ENCODE measurements at regions not wholly inside any gene's neighbourhood (a gene's known extent, or its start where the extent isn't known, plus 50 kb on each side); places are given as distances from the start of the nearest gene placed in this dataset.
A peak's percentile ranks its signal among the peaks of the same experiment; 100 is the strongest.

- TF ChIP-seq ZNF292 (tag by site-specific recombination; IDR thresholded peaks at IDR 0.05; ENCODE audit: borderline replicate concordance, low read depth) (no peak), ZNF555 (tag by site-specific recombination; conservative IDR thresholded peaks at IDR 0.05) (no peak)
Measured at GRCh38 chr2:155218292-155218924, 519.9 kb downstream of the KCNJ3 start (continued).

DNA sequence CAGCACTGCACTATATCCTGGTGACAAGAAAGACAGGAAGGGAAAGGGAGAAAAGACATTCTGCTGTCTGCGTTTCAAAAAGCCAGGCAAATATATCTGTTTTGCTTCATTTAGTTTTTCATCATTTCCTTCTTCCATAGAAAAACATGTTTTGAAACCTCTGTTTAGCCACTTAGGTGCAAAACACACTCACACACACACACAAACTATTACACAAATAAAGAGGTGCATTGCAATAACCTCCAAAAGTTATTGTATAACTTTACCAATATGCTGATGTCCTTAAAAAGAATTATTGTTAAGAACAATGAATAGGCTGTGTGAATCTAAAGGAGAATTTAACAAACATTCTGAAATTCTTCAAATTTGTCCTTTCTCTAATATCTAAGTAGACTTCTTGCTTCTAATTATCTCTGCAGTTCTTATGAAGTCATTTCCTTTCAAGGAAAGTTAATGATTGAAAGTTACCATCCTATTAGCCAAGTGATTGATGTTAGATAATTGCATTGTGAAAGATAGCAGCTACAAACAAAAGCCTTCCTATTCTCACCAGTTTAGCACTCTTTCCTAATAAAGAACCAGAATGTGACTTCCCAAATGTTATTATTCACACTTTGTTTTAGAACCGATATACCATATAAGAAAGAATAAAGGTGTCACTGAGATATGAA is 516.7 kb downstream of the KCNJ3 start:
- Histone ChIP-seq H3K4me3 (ENCODE audit: low read depth, low read length) (no peak overlapping the region), H3K9me3 (ENCODE audit: control insufficient read depth, insufficient read depth, low read depth, low read length) (no peaks in the 10 kb centered on the region), H3K36me3 (ENCODE audit: control insufficient read depth in 2 of 2, insufficient read depth in 1 of 2, low read length in 2 of 2) (no peaks in the 10 kb centered on the region), H3K4me1 (ENCODE audit: control insufficient read depth, insufficient read depth, low read length) (no peaks in the 10 kb centered on the region), H3K27ac (ENCODE audit: extremely low read depth, low read depth, low read length) (no peak overlapping the region)
- TF ChIP-seq ZNF302 (tag by site-specific recombination; IDR thresholded peaks at IDR 0.05; ENCODE audit: low read depth): no peak
- no peak for TF ChIP-seq ZFP37 (tag by site-specific recombination; IDR thresholded peaks at IDR 0.05)
- TF ChIP-seq SP3 (tag by site-specific recombination; IDR thresholded peaks at IDR 0.05): no peak
- TF ChIP-seq ZNF2 (tag by site-specific recombination; IDR thresholded peaks at IDR 0.05): no peak
- TF ChIP-seq ZNF555 (tag by site-specific recombination; conservative IDR thresholded peaks at IDR 0.05): no peak
- TF ChIP-seq ZIC2 (tag by site-specific recombination; IDR thresholded peaks at IDR 0.05): no peak
- ChIA-PET CTCF (no interaction called here), POLR2A (no interaction called here)

DNA sequence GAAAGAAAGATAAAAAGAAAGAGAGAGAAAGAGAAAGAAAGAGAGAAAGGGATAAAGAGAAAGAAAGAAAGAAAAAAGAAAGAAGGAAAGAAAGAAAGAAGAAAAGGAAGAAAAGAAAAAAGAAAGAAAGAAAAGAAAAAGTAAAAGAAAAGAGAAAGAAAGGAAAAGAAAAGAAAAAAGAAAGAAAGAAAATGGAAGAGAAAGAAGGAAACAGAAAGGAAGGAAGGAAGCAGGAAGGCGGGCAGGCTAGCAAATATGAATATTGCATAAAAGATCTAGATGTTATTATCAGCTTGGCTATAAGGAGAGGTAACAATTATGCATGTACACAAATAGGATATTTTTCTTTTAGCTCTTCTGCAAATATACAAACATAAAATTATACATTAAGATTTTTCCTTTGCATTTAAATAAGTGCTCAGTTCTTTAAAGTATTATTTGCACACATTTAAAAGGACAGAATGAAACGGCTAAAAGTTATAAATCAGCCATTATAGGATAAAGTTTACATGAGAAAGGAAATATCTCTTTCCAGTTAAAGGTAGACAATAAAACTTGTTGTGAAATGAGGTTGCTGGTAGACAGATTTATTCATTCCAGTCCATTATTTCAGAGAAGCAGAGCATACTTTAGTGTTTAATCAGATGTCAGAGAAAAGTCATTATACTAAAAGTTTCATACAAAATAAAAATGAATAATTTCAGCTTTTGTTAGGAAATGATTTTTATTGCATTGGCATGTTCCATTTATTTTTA is 511.4 kb downstream of the KCNJ3 start:
- Histone ChIP-seq H3K4me3 (ENCODE audit: low read depth, low read length) (no peak overlapping the region), H3K27ac (ENCODE audit: extremely low read depth, low read depth, low read length) (no peak overlapping the region), H3K36me3 (ENCODE audit: control insufficient read depth in 2 of 2, insufficient read depth in 1 of 2, low read length in 2 of 2) (no peaks in the 10 kb centered on the region), H3K4me1 (ENCODE audit: control insufficient read depth, insufficient read depth, low read length) (no peaks in the 10 kb centered on the region), H3K9me3 (ENCODE audit: control insufficient read depth, insufficient read depth, low read depth, low read length) (no peaks in the 10 kb centered on the region)
- TF ChIP-seq ZNF645 (tag by site-specific recombination; IDR thresholded peaks at IDR 0.05) (no peak), PRDM1 (tag by site-specific recombination; IDR thresholded peaks at IDR 0.05) (peak; percentile 29; the same call in 1 of the 2 replicates), KLF9 (tag by site-specific recombination; IDR thresholded peaks at IDR 0.05; ENCODE audit: low read depth) (no peak), ZFP41 (tag by site-specific recombination; IDR thresholded peaks at IDR 0.05; ENCODE audit: borderline replicate concordance) (no peak), ZNF768 (tag by site-specific recombination; IDR thresholded peaks at IDR 0.05) (no peak), REPIN1 (tag by site-specific recombination; IDR thresholded peaks at IDR 0.05; ENCODE audit: low read depth) (no peak), ZFP37 (tag by site-specific recombination; IDR thresholded peaks at IDR 0.05) (no peak)
- POLR2A ChIA-PET: no interaction called here
- CTCF ChIA-PET: interaction anchor here (0.6 kb wide), 1 partner anchor 10 kb away, joined by 3 read pairs; no protein-coding TSS in a partner anchor

- CTCF ChIA-PET: interaction anchor here (0.6 kb wide), 1 partner anchor 325 kb away, joined by 3 read pairs; no protein-coding TSS in a partner anchor
- no peak overlapping the region for H3K27ac ChIP-seq (ENCODE audit: extremely low read depth, low read depth, low read length)
- no peaks in the 10 kb centered on the region for H3K36me3 ChIP-seq (ENCODE audit: control insufficient read depth in 2 of 2, insufficient read depth in 1 of 2, low read length in 2 of 2)
- no peaks in the 10 kb centered on the region for H3K9me3 ChIP-seq (ENCODE audit: control insufficient read depth, insufficient read depth, low read depth, low read length)
- H3K4me3 ChIP-seq (ENCODE audit: low read depth, low read length): no peak overlapping the region
- H3K4me1 ChIP-seq (ENCODE audit: control insufficient read depth, insufficient read depth, low read length): no peaks in the 10 kb centered on the region
- POLR2A ChIA-PET: no interaction called here
- TF ChIP-seq ZNF37A (tag by site-specific recombination; IDR thresholded peaks at IDR 0.05) (no peak), ZNF701 (tag by site-specific recombination; IDR thresholded peaks at IDR 0.05) (no peak), ZNF140 (tag by site-specific recombination; IDR thresholded peaks at IDR 0.05) (no peak), ZNF335 (tag by site-specific recombination; conservative IDR thresholded peaks at IDR 0.05) (no peak), ZNF677 (tag by site-specific recombination; IDR thresholded peaks at IDR 0.05) (no peak), ZNF514 (tag by site-specific recombination; IDR thresholded peaks at IDR 0.05) (no peak), ZNF843 (tag by site-specific recombination; IDR thresholded peaks at IDR 0.05) (no peak), ZNF366 (tag by site-specific recombination; conservative IDR thresholded peaks at IDR 0.05) (no peak), ZNF394 (tag by site-specific recombination; IDR thresholded peaks at IDR 0.05; ENCODE audit: borderline replicate concordance) (no peak), ZNF324 (tag by site-specific recombination; IDR thresholded peaks at IDR 0.05) (no peak), ZNF169 (tag by site-specific recombination; IDR thresholded peaks at IDR 0.05) (no peak), ZNF223 (tag by site-specific recombination; IDR thresholded peaks at IDR 0.05) (no peak), ZBTB17 (tag by site-specific recombination; IDR thresholded peaks at IDR 0.05) (no peak), ZNF404 (tag by site-specific recombination; IDR thresholded peaks at IDR 0.05) (no peak), ZNF221 (tag by site-specific recombination; IDR thresholded peaks at IDR 0.05; ENCODE audit: borderline replicate concordance) (no peak)
Measured at GRCh38 chr2:155203178-155203577, 504.7 kb downstream of the KCNJ3 start.
